Endothelial cell of umbilical vein (primary cell): ENCODE measurements at regions not wholly inside any gene's neighbourhood (a gene's known extent, or its start where the extent isn't known, plus 50 kb on each side); places are given as distances from the start of the nearest gene placed in this dataset. TPM values are rescaled to one million over a fixed set of nuclear protein-coding genes. Genes with fewer than 3 reads are reported as not detected.

Experiments
- BruUV-seq: library from RNA; stranded (reverse); fragments of 400-500 nt; replicated peaks from 2 replicates; lab custom pipeline; 2021; lab: Mats Ljungman, UMichigan
- CTCF ChIA-PET: fragments of 300-600, 350-600 bp; sonication (Branson Sonifier 250); formaldehyde crosslinking; loops from one replicate; lab custom pipeline; 2021; ENCODE audit warnings: antibody characterized with exemption, inconsistent platforms; lab: Charles Lee
- POLR2A ChIA-PET: fragments of 300-600, 350-600 bp; sonication (Branson Sonifier 250); formaldehyde crosslinking; loops from one replicate; lab custom pipeline; 2021; ENCODE audit warnings: antibody characterized with exemption, inconsistent platforms; lab: Charles Lee
- DNase-seq: peaks from one replicate; pipeline ENCODE4 v3.0.0-alpha.2; 2011; ENCODE audit warnings: low read depth, low spot score
- FAIRE-seq: peaks from 2 replicates; lab custom pipeline; 2011; peaks lifted over from hg19 to GRCh38; lab: Jason Lieb, UNC
- H2AFZ ChIP-seq: 2 replicates; pipeline ENCODE4 v1.6.0; 2012; ENCODE audit warnings: low read depth, low read length, control low read depth, inconsistent platforms
- H3K27ac ChIP-seq: 2 replicates; pipeline ENCODE4 v1.5.1; 2011; ENCODE audit warnings: low read depth, mild to moderate bottlenecking, control low read depth, low read length, moderate library complexity; ENCODE audit not compliant: insufficient read depth
- H3K27me3 ChIP-seq, 2 experiments: 2 replicates each; pipeline versions ENCODE4 v1.6.0 to v1.6.1; 2011; ENCODE audit warnings: low read length in 2 of 2, mixed read lengths in 1 of 2; ENCODE audit not compliant: control insufficient read depth in 2 of 2, insufficient read depth in 2 of 2
- H3K36me3 ChIP-seq, 2 experiments: 2 replicates in 1 of 2; 3 replicates in 1 of 2; pipeline ENCODE4 v1.5.1; 2011; ENCODE audit warnings: low read length in 2 of 2, mild to moderate bottlenecking in 1 of 2, moderate library complexity in 1 of 2; ENCODE audit not compliant: control insufficient read depth in 2 of 2, insufficient read depth in 2 of 2; ENCODE audit errors: extremely low read depth in 1 of 2
- H3K4me1 ChIP-seq: 3 replicates; pipeline ENCODE4 v1.5.1; 2011; ENCODE audit warnings: mild to moderate bottlenecking, low read length; ENCODE audit not compliant: control insufficient read depth, insufficient read depth; ENCODE audit errors: extremely low read depth
- H3K4me2 ChIP-seq: 2 replicates; pipeline ENCODE4 v1.6.1; 2011; ENCODE audit warnings: low read length, control low read depth, mixed read lengths; ENCODE audit not compliant: insufficient read depth
- H3K4me3 ChIP-seq, 3 experiments: fragments of 200-600 bp in 1 of 3; sonication (generic), shearing (Covaris generic) in 1 of 3; replicated peaks in 1 of 3; 2 replicates each; pipeline ENCODE4 v1.5.1; 2011 to 2016; ENCODE audit warnings: control low read depth in 3 of 3, low read length in 3 of 3, mild to moderate bottlenecking in 2 of 3, inconsistent platforms in 1 of 3, low read depth in 1 of 3, moderate library complexity in 1 of 3; ENCODE audit not compliant: insufficient read depth in 1 of 3
- H3K79me2 ChIP-seq: 2 replicates; pipeline ENCODE4 v1.6.0; 2012; ENCODE audit warnings: low read length, inconsistent platforms; ENCODE audit not compliant: control insufficient read depth, insufficient read depth
- H3K9ac ChIP-seq: replicated peaks from 2 replicates; pipeline ENCODE3; 2011; ENCODE audit warnings: low read length, control low read depth; ENCODE audit not compliant: insufficient read depth; ENCODE audit errors: extremely low read depth
- H3K9me1 ChIP-seq: replicated peaks from 3 replicates; pipeline ENCODE4 v1.6.0; 2011; ENCODE audit warnings: mild to moderate bottlenecking, low read length; ENCODE audit not compliant: control insufficient read depth, insufficient read depth; ENCODE audit errors: extremely low read depth
- H3K9me3 ChIP-seq: replicated peaks from 2 replicates; pipeline ENCODE4 v1.5.1; 2012; ENCODE audit warnings: low read length, inconsistent platforms; ENCODE audit not compliant: control insufficient read depth, insufficient read depth
- H4K20me1 ChIP-seq: replicated peaks from 2 replicates; pipeline ENCODE3; 2011; ENCODE audit warnings: mild to moderate bottlenecking, low read length; ENCODE audit not compliant: control insufficient read depth, insufficient read depth; ENCODE audit errors: extremely low read depth
- EZH2 ChIP-seq: IDR thresholded peaks from 2 replicates; pipeline ENCODE4 v1.6.1; 2012; ENCODE audit warnings: borderline replicate concordance, low read depth, mild to moderate bottlenecking, moderate library complexity, low read length, inconsistent platforms; ENCODE audit not compliant: severe bottlenecking
- FOS ChIP-seq: IDR thresholded peaks from 2 replicates; pipeline ENCODE4 v1.6.1; 2011; ENCODE audit warnings: mild to moderate bottlenecking, low read length, moderate library complexity, borderline replicate concordance; ENCODE audit not compliant: insufficient read depth
- GATA2 ChIP-seq: IDR thresholded peaks from 2 replicates; pipeline ENCODE4 v1.7.0; 2011; ENCODE audit warnings: low read depth, mild to moderate bottlenecking, moderate library complexity, mixed read lengths, low read length; ENCODE audit not compliant: insufficient read length, insufficient read depth
- JUN ChIP-seq: IDR thresholded peaks from 2 replicates; pipeline ENCODE4 v1.6.1; 2011; ENCODE audit warnings: borderline replicate concordance, low read depth; ENCODE audit not compliant: insufficient read length, insufficient read depth
- MYC ChIP-seq: IDR thresholded peaks from one replicate; pipeline ENCODE4 v1.6.1; 2011; ENCODE audit warnings: mild to moderate bottlenecking, low read depth, low read length
- POLR2A ChIP-seq: IDR thresholded peaks from 2 replicates; pipeline ENCODE4 v1.6.1; 2012; ENCODE audit warnings: low read depth, mild to moderate bottlenecking, control low read depth, low read length
- POLR2AphosphoS5 ChIP-seq: IDR thresholded peaks from 2 replicates; pipeline ENCODE4 v1.6.1; 2012; ENCODE audit warnings: low read depth, mild to moderate bottlenecking, control low read depth, low read length, moderate library complexity; ENCODE audit not compliant: insufficient read depth
- dilution Hi-C: fragments of 300-500 bp; cut with MboI; formaldehyde crosslinking; loops from one replicate; pipeline ENCODE4 v1.15.0; 2019; ENCODE audit warnings: low sequenced_read_pairs; ENCODE audit not compliant: extremely low pct_ligation_motif_present
- intact Hi-C: fragments of 100-400 bp; cut with micrococcal nuclease; formaldehyde crosslinking; loops from one replicate; pipeline ENCODE4 v1.10.0; 2022
- small RNA-seq: library from RNA; depleted of rRNA; stranded (forward); fragments of <200 nt; gene quantifications from one replicate; pipeline ENCODE3, GENCODE V24; 2012; ENCODE audit warnings: low replicate concordance, low read depth; ENCODE audit not compliant: insufficient read depth, insufficient read length
- TF ChIP-seq, protein P1 (sequence below): IDR thresholded peaks from 2 replicates; pipeline ENCODE4 v1.6.1; 2011; ENCODE audit not compliant: insufficient read depth, insufficient read length
- TF ChIP-seq, protein P2 (sequence below), 2 donors: IDR thresholded peaks; 1 replicate in 1 of 2; 2 replicates in 1 of 2; pipeline ENCODE4 v1.5.1; 2011; ENCODE audit warnings: low read length in 2 of 2, mild to moderate bottlenecking in 2 of 2, moderate library complexity in 2 of 2, control low read depth in 1 of 2, inconsistent platforms in 1 of 2, low read depth in 1 of 2; ENCODE audit not compliant: insufficient read depth in 1 of 2; ENCODE audit errors: extremely low read depth in 1 of 2

DNA sequence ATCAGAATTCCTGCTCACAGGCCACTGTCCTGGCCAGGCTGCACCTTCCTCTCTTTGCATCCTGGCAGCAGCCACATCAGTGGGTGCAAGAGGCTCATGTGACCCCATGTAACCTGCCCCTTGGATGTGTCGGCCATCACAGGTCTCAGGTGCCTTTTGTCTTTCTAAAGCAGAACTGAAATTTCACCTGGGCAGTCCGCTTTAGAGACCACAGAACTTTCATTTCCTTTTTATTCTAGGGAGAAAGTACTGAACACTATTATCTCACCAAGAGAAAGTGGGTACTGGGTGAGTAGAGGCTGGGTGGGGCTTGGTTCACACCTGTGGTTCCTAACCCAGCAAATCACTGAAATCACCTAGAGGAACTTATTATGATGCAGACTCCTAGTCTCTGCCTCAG, 51.7 kb upstream of the NUP160 start:
- no peak for DNase-seq
- no peak for FAIRE-seq
- no peak overlapping the region for H3K27ac ChIP-seq
- no peaks in the 10 kb centered on the region for H3K36me3 ChIP-seq
- H3K9ac ChIP-seq, result no peak overlapping the region
- no peaks in the 10 kb centered on the region for H3K9me3 ChIP-seq
- no peak overlapping the region for H3K4me2 ChIP-seq
- intact Hi-C loops (no loop called here), dilution Hi-C loops (no loop called here)
- H3K27me3 ChIP-seq, result no peaks in the 10 kb centered on the region
- TF ChIP-seq FOS, result no peak
- no peak for TF ChIP-seq MYC
- TF ChIP-seq GATA2, result no peak
- TF ChIP-seq, protein P1, sequence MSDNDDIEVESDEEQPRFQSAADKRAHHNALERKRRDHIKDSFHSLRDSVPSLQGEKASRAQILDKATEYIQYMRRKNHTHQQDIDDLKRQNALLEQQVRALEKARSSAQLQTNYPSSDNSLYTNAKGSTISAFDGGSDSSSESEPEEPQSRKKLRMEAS, result no peak
- no peak for TF ChIP-seq JUN
- TF ChIP-seq POLR2A, result no peak
- no peak for TF ChIP-seq POLR2AphosphoS5
- no peak for TF ChIP-seq EZH2
- TF ChIP-seq, protein P2, sequence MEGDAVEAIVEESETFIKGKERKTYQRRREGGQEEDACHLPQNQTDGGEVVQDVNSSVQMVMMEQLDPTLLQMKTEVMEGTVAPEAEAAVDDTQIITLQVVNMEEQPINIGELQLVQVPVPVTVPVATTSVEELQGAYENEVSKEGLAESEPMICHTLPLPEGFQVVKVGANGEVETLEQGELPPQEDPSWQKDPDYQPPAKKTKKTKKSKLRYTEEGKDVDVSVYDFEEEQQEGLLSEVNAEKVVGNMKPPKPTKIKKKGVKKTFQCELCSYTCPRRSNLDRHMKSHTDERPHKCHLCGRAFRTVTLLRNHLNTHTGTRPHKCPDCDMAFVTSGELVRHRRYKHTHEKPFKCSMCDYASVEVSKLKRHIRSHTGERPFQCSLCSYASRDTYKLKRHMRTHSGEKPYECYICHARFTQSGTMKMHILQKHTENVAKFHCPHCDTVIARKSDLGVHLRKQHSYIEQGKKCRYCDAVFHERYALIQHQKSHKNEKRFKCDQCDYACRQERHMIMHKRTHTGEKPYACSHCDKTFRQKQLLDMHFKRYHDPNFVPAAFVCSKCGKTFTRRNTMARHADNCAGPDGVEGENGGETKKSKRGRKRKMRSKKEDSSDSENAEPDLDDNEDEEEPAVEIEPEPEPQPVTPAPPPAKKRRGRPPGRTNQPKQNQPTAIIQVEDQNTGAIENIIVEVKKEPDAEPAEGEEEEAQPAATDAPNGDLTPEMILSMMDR (IDR thresholded peaks at IDR 0.05; ENCODE audit: extremely low read depth in 1 of 2, insufficient read depth in 1 of 2, low read depth in 1 of 2, low read length in 2 of 2), result no peak
- no peak overlapping the region for H2AFZ ChIP-seq
- no peaks in the 10 kb centered on the region for H3K4me1 ChIP-seq
- CTCF ChIA-PET, result no interaction called here
- no TSS peak for BruUV-seq
- H3K4me3 ChIP-seq, result no peak overlapping the region
- no peaks in the 10 kb centered on the region for H3K9me1 ChIP-seq
- no peaks in the 10 kb centered on the region for H4K20me1 ChIP-seq
- H3K79me2 ChIP-seq, result no peaks in the 10 kb centered on the region
- POLR2A ChIA-PET, result no interaction called here

Small RNA genes in the stretch of these regions (small RNA-seq; reads per million reads assigned to genes)
- not detected for gene AC023232.1
